GM12872 (cell line): ENCODE measurements at regions not wholly inside any gene's neighbourhood (a gene's known extent, or its start where the extent isn't known, plus 50 kb on each side); places are given as distances from the start of the nearest gene placed in this dataset.

Experiments used
- CTCF ChIP-seq: IDR thresholded peaks from 3 replicates; pipeline ENCODE4 v1.5.1; 2011; ENCODE audit warnings: low read depth, mild to moderate bottlenecking, low read length, moderate library complexity; ENCODE audit not compliant: insufficient read depth

- TF ChIP-seq CTCF, result no peak
Observed at GRCh38 chr5:14077501-14077900, 65.6 kb upstream of the TRIO start.

GRCh38 chr5:14076561-14076960, 66.6 kb upstream of the TRIO start:
- no peak for TF ChIP-seq CTCF

GRCh38 chr5:14075937-14076336, 67.2 kb upstream of the TRIO start:
- TF ChIP-seq CTCF, result no peak

GRCh38 chr5:14071433-14071832, 71.7 kb upstream of the TRIO start:
- no peak for TF ChIP-seq CTCF

- no peak for TF ChIP-seq CTCF
Observed at GRCh38 chr5:14069021-14069420, 74.1 kb upstream of the TRIO start.

- TF ChIP-seq CTCF, result no peak
Observed at GRCh38 chr5:14068136-14068535, 75.0 kb upstream of the TRIO start.

- no peak for TF ChIP-seq CTCF
Observed at GRCh38 chr5:14066326-14066725, 76.8 kb upstream of the TRIO start.

- TF ChIP-seq CTCF, result no peak
Observed at GRCh38 chr5:14064841-14065240, 78.3 kb upstream of the TRIO start.
